HG02623 (cell line): ENCODE measurements at regions not wholly inside any gene's neighbourhood (a gene's known extent, or its start where the extent isn't known, plus 50 kb on each side); places are given as distances from the start of the nearest gene placed in this dataset.
"Not testable (repeated sequence)": the region's sequence is repeated elsewhere in the genome, so short reads cannot be mapped to it uniquely, and the experiment has no call there.

Experiments used
- ATAC-seq: cut with Tn5 transposase; IDR thresholded peaks from one replicate; pipeline ENCODE4 v1.9.1; 2021; ENCODE audit warnings: moderate library complexity; ENCODE audit not compliant: unreplicated experiment

DNA sequence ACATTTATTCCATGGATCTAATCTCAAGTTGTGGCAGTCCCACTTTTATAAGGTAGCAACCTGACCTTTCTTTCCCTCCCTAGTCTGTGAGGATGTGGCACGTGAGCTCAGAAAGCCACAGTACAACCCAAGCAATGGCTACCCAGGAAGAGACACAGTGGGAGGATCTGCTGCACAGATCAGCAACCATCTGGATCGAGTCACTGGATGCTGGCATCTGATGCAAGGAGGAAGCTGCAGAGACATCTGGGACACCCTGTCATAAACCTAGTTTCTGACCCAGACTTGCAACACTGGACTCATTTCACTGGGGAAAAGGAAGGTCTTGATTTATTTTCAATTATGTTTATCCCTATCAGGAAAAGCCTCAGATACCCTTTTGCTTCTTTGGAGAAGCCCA lies 327.1 kb downstream of the PAPSS1 start:
- no peak for ATAC-seq

DNA sequence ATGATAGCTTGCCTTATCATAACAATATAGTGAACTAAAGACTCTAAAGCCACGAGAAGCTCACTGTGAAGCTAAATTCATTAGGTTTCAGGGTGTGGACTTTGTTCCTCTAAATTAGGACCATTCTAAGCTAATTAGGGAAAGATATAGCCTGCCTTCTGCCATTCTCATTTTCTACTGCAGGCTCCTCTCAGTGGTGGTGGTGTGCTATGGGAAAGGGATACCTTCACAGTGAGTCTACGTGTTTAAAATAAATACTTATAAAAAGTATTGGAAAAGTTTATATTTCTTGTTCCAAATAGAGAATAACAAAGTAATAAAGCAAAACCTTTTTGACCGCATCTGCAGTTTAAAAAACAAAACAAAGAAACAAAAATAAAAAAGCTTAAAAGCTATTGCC lies 327.7 kb downstream of the PAPSS1 start:
- no peak for ATAC-seq

DNA sequence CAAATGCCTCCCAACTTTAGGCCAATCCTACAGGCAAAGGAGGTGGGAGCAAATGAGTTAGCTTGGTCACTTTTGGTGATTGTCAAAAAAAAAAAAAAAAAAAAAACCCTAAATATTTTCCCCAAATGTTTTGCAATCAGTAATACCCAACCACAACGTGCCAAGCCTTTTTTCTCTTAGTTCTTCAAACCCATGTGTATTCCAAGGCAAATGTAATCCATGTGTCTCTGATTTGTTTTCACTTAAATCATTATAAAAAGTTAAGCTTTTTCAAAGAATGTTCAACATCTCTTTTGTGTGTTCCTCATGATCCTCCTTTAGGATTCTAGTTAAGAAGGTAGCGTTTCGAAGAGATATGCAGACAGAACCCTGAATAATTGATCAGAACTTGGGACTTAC lies 328.4 kb downstream of the PAPSS1 start:
- no peak for ATAC-seq

DNA sequence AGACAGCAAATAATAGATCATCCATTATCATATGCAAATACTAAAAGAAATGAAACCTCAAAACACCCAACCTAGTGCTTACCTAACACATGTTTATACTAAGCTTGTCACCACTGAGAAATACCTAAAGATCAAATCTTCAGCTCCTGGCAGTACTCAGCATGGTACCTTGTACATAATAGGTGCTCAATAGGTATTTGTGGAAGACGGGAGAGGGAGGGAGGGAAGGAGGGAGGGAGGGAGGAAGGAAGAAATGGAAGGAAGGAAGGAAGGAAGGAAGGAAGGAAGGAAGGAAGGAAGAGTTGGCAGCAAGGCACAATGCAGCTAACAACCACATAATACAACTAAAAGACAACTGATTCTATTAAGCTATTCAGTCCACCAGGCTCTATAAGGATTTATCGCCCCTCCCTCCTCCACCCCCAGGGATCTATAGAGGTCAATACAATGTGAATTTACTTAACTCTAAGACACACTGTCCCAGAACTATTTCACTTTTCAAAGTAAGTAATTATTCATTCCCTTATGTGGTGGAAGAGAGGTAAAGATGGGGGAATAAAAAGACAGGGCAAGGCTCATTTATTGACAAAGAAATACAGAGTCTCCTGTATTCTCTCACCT lies 328.9 kb downstream of the PAPSS1 start:
- no peak for ATAC-seq

DNA sequence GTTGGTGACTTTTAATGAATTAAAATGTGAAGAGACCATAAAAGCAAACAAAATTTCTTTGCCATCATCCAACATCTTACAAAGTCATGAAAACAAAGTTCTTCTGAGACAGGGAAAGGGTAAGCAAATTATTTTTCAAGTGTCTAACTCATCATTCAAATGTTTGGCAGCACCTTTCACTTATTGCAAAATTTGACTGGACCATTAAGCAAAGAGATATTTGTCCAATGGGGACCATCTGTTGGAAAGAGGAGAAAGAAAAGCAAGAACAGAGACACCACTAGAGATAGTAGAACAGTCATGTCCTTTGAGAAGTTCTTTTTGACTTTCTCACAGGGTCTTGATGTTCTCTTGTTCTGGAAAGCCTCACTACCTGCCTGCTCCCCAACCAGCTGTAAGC lies 330.1 kb downstream of the PAPSS1 start:
- no peak for ATAC-seq

DNA sequence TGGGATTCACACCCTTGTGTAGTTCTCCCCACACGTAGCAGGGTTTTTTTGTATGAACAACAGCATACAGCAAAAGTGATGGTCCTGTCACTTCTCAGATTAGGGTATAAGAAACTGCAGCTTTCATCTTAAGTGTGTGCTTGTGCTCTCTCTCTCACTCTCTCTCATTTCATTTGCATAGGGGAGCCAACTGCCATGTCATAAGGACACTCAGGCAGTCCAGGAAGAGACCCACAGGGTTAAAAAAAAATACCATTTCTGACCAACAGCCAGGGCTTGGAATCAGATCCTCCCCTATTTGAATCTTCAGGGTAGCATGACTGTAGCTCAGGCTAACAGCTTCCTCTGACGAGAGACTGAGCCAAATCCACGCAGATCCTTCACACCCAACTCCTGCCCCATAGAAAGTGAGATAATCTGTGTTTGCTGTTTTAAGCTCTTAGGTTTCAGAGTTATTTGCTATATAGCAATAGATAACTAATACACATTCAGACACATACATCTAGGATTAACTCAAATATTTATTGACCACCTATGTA lies 331.2 kb downstream of the PAPSS1 start:
- ATAC-seq, result no peak

DNA sequence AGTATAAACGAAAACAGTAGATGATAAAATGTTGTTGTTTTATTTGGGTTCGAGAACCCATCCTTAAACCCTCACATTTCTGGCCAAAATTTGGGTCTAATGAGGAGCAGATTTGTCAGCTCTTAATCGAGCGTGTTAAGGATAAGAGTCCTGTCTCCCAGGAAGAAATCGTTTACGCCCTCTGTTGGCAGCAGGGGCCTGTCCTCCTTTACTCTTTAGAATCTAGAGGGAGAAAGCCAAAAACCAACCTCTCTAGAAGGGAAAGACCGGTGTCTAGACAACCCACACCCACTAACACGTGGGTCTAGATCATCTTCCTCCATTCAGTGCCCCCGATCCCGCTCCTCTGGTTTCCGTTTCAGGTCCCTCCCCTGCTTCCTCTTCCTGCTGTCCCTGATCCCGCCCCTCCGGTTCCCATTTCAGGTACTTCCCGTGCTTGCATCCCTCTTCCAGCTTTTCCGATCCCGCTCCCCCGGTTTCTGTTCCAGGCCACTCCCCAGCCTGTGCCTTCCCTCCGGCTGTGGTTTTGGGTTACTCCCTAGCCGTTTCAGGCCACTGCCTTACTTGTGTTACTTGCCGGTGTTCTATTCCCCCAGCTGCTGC lies 339.1 kb downstream of the PAPSS1 start:
- ATAC-seq, result no peak

DNA sequence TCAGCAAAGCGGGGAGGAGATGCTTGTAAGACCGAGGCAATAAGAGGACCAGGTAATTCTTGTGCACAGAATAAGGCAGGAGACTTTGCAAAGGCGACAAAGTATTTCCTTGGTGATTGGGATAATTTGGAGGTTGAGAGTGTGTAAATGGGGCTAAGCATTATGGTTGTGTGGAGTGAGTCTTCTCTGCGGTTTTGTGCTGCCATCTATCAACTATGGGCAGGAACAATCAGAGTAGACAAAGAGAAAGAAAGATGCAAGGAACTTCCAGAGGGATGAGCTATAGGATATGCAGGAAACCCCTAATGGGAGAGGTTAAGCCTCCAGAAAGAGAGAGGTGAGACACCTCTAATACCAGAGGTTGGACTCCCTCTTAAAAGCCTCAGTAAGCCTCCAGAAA lies 339.8 kb downstream of the PAPSS1 start:
- no peak for ATAC-seq

DNA sequence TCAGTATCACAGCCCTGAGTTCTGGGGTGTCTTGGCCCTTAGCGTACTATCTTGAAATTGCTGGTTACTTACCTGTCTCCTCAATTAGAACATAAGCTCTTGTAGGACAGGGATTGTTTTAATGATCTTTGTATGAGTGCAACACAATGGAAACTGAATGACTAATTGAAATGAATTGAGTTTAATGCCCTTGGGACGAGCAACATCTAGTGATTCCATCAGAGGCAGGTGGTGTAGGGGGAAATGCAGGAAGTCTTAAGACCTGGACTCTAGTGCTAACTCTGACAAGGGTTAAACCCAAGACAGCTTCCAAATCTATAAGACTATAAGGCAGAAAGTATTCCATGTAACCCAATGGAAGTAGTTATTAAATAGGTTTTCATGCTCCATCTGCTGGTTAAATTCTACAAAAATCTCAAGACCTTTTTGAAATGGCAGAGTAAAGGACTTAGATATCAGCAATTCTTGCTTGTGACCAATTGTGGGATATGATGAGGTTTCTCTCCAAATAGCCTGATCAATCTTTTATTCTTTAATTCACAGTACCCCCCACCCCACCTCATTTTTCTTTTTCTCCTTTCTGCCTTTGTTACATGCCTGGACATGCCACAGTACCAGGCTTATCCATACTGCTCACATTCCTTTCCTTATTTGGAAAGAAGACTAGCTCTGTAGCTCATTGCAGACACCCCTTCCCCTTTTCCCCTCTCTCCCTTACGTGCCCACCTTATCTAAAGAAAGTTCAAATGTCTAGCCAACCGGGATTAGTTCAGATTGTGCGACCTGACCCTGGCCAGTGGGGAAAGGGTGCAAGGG lies 340.8 kb downstream of the PAPSS1 start:
- ATAC-seq, result no peak

DNA sequence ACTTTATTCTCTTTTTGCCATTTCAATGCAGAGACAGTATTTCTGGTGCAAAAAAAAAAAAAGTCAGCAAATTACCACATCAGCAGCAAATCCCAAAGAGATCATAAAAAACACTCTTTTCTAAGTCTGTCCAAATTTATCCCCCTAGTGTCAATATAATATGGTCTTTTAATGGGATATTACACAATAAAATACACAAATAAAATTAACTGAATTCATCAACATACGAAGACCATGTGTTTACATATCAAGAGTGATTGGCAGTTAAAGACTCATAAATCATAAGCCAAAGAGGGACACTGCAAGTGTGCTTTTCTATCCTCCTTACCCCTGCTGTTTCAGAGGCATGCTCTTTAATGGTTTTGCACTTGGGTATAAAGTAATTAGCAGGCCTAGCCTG lies 340.2 kb upstream of the DKK2 start:
- no peak for ATAC-seq

DNA sequence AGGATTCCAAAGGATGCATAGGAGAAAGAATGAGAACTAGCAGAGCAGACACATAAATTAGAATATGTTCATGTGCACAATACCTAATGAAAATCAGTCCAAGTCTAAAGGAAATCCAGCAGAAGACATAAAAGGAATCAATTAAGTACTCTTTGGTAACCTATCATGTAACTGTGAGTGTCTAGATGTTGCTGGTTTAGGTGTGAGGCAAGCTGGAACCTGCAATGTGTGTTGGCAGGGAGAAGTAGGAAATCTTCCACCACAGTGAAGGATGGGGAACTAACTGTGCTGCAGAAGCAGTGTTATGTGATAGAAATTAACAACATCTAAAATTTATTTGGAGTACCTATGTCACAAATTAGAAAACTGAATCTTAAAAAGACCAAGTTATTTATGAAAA lies 330.8 kb upstream of the DKK2 start:
- no peak for ATAC-seq

DNA sequence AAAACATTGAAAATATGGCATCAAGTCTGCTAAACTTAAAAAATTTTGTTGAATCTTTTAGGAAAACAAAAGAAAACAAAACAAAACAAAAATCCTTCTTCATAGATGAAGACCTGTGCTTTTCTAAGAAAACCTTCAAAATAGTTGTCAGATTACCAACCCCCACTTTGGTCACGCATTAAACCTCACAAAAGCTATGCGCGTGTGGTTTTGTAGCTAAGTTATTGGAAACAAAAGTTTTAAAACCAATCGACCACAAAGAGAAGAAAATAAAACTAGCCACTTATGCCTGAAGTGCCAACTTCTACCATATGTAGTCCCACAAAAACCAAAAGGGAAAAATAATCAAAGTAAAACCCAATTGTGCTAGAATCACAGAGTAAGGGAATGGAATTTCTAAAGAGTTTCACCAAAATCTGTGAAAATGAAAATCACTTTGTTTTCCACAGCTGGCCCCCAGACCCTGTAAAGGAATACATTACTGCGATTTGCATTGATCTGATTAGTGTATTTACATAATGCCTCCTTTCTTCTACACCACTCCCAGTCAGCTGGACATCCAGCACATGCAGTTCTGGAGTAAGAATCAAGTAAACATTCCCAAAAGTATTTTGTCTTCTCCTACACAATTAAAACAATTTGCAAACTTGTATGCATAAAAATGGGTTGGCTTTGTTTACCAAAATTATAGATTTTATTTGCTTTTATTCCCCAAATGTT lies 330.1 kb upstream of the DKK2 start:
- ATAC-seq, result no peak

DNA sequence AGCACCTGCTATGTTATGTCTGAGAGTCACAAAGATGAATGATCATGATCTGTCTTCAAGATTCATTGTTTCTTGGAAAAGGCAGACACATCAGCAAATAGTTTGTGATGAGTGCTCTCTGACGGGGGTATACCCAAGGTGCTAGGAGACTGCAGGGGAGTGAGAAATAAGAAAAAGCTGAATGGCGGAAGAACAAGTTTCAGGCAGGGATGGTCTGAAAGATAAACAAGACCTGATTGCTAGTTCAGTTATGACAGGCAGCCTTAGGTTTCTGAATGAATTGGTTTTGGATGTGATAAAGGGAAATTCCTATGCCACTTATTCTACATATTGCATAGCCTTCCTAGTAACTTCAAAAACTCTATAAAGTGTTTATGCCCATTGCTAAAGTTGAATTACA lies 327.0 kb upstream of the DKK2 start:
- no peak for ATAC-seq

DNA sequence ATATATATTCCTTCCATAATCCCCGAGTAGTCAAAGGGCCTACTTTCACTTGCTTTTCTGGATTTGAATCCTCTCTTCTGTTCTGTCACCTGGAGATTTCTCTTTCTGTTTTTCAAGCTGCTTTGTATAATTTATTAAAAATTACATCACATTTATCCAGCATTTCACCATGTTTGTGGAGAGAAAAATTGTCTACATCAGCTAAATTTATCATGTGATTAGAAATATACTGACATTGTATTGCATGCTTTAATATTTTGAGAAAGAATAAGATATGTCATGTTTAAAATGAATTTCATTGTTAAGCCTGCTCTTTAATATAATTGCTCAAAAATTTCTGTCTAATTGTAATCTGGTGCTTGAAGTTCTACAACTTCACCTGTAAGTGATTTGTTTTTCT lies 323.1 kb upstream of the DKK2 start:
- no peak for ATAC-seq

DNA sequence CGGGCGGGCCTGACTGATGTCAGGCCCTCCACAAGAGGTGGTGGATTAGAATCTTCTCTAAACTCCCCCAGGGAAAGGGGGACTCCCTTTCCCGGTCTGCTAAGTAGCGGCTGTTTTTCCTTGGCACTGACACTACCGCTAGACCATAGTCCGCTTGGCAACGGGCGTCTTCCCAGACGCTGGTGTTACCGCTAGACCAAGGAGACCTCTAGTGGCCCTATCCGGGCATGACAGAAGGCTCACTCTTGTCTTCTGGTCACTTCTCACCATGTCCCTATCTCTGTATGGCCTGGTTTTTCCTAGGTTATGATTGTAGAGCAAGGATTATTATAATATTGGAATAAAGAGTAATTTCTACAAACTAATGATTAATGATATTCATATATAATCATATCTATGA lies 318.2 kb upstream of the DKK2 start:
- not testable (repeated sequence) for ATAC-seq

DNA sequence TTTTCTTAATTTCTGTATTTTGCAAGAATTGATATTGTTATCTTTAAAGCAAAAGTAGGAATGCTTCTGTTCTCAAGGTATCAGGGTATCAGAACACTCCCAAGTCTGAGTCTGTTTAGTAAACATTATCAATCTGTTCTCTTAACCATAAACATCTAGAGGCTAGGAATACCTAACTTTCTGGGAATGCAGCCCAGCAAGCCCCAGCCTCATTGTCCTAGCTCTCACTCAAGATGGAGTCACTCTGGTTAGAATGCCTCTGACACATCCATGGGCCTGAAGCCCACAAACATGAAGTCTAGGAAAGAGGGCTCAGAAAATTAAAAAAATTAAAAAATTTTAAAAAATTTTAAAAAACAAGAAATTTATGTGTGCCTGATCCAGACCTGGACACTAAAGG lies 315.1 kb upstream of the DKK2 start:
- no peak for ATAC-seq

DNA sequence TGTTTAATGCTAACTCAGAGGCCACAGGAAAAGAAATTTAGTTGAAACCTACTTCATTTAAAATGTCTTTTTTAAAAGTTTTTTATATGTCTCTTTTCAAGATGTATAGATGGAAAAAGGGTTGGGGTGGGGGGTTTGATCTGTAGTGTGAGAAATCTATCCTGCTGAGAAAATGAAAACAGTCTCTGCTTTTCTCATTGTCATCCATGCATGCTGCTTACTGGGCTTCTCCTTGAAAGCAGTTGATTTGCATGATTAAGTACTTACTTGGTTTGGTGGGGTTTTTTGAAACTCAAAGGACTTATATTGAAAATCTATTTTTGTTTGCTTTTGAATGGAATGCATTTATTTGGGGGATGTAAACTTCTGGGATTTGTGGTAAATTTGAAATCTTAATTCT lies 313.6 kb upstream of the DKK2 start:
- ATAC-seq, result no peak

DNA sequence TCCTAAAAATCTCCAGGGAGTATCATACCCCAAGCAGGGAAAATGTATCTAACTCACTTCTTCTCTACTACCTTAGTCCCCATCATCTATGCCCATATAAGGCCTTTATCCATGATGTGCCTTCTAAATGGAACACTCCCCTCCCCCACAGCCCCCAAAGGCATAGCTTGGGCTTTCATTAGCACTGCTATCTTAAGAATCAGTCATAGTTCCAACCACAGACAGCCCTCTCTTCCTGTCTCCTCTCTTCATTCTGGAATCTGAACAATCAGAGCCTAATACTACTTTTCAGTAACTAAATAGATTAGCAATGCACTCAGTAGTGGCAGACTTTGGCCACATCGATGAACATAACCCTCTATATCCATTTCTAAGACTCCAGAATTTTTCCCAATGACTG lies 313.2 kb upstream of the DKK2 start:
- ATAC-seq, result no peak

DNA sequence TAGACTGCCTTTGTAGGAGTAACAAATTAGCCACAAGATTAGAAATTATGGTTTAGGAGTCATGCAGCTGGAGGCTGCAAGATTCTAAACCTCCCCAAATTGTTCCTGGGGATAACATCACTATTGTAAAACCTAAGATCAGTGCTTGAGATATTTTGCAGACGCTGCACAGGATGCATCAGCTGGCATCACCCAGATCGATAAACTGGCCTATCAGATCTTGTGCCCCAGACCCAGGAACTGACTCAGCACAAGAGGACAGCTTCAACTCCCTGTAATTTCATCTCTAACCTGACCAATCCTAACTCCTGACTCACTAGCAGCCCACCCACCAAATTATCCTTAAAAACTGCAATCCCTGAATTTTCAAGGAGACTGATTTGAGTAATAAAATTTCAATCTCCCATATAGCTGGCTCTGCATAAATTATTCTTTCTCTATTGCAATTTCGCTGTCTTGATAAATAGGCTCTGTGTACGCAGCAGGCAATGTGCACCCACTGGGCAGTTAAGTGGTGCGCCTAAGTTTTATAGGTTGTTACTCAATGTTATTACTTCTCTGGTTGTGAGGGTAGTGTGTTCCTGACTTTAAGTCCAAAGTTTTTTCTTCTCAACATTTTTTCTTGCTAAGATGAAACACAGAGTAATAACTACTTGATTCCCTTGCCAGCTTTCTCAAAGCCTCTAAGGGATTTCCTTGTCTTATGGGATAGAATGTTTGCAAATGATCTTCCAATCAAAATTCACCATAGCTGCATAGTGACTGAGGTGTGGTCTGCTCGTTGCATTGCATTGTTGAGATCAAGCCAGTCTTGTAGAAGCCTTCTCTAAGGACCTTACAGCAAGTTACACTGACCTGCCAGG lies 312.3 kb upstream of the DKK2 start:
- ATAC-seq, result no peak

DNA sequence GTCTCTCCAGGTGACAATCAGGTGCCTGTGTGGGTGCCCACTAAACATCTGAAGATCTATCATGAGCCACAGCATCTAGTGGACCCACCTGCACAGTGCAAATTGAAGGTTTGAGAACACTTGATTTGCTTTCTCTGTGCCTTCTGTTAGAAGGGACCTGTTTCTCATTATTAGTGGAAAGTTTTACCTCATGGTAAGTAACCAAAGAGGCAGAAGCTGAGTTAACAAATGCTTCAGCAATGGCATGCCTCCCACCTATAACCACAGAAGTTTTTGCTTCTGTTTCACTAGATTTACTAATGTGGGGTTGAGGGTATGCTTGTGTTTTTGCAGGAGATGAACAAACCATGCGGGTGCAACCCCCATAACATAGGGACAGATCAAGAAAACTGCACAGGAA lies 297.4 kb upstream of the DKK2 start:
- ATAC-seq, result no peak

DNA sequence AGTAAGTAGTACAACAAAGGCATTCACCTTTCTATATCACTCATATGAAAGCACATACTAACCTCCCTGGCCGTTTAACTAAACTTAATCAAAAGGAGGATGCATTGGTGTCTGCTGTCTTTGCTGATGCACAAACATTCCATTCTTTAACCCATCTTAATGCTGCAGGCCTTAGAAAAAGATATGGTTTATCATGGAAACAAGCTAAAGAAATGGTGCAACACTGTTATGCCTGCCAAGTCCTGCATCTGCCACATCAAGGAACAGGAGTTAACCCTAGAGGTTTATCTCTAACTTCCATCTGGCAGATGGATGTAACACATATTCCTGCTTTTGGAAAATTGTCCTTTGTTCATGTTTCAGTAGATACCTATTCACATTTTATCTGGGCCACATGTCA lies 296.5 kb upstream of the DKK2 start:
- ATAC-seq, result not testable (repeated sequence)
